B cell (primary cell): ENCODE measurements at regions not wholly inside any gene's neighbourhood (a gene's known extent, or its start where the extent isn't known, plus 50 kb on each side); places are given as distances from the start of the nearest gene placed in this dataset.
"Not testable (repeated sequence)": the region's sequence is repeated elsewhere in the genome, so short reads cannot be mapped to it uniquely, and the experiment has no call there.

Experiments used
- CTCF ChIP-seq: fragments of 200-600 bp; IDR thresholded peaks from one replicate; pipeline ENCODE4 v1.8.0; 2022; ENCODE audit warnings: antibody characterized with exemption, mild to moderate bottlenecking
- EZH2 ChIP-seq: IDR thresholded peaks from 2 replicates; pipeline ENCODE4 v1.6.1; 2012; ENCODE audit warnings: borderline replicate concordance, low read depth, mild to moderate bottlenecking, moderate library complexity, low read length; ENCODE audit not compliant: insufficient read depth, poor library complexity, severe bottlenecking

DNA sequence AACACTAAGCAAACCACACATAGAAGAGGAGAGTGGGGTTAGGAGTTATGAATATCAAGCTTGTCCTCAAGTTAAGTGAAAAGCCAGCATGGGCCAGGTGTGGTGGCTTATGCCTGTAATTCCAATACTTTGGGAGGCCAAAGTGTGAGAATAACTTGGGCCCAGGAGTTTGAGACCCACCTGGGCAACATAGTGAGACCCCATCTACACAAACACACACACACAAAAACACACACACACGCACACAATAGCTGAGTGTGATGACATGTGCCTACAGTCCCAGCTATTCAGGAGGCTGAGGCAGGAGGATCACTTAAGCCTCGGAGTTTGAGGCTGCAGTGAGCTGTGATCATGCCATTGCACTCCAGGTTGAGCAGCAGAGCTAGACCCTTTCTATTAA, 69.7 kb downstream of the PPIAL4G start:
- TF ChIP-seq CTCF, EZH2: not testable (repeated sequence)
